A549 (cell line): ENCODE measurements at regions not wholly inside any gene's neighbourhood (a gene's known extent, or its start where the extent isn't known, plus 50 kb on each side); places are given as distances from the start of the nearest gene placed in this dataset.

ENCODE experiments used
- CBX8 ChIP-seq: fragments of 200-600 bp; sonication (generic); IDR thresholded peaks from 2 replicates; pipeline ENCODE4 v1.6.1; 2016
- CHD2 ChIP-seq: fragments of 150-350 bp; IDR thresholded peaks from 2 replicates; pipeline ENCODE4 v1.6.1; 2014; ENCODE audit warnings: low read length; ENCODE audit not compliant: partially characterized antibody
- CTCF ChIP-seq: fragments of >200 bp; sonication (Bioruptor Twin); formaldehyde crosslinking; IDR thresholded peaks from 3 replicates; pipeline ENCODE4 v1.5.1; 2016
- E2F6 ChIP-seq: IDR thresholded peaks from 2 replicates; pipeline ENCODE4 v1.6.1; 2012; ENCODE audit warnings: low read depth, borderline replicate concordance
- ELK1 ChIP-seq: fragments of 150-350 bp; IDR thresholded peaks from 2 replicates; pipeline ENCODE4 v1.6.1; 2014; ENCODE audit warnings: low read depth, mild to moderate bottlenecking, low read length
- EP300 ChIP-seq, 2 experiments: fragments of >200 bp; sonication (Bioruptor Twin); formaldehyde crosslinking; IDR thresholded peaks; 2 replicates in 1 of 2; 3 replicates in 1 of 2; pipeline ENCODE4 v1.6.1; 2016 to 2017
- JUNB ChIP-seq: fragments of >200 bp; sonication (Bioruptor Twin); formaldehyde crosslinking; IDR thresholded peaks from 2 replicates; pipeline ENCODE4 v1.6.1; 2016
- PBX3 ChIP-seq: IDR thresholded peaks from 2 replicates; pipeline ENCODE4 v1.6.1; 2012
- PHF8 ChIP-seq: fragments of 200-600 bp; sonication (generic); IDR thresholded peaks from 2 replicates; pipeline ENCODE4 v1.6.1; 2016; ENCODE audit warnings: low read depth, mild to moderate bottlenecking, antibody characterized with exemption, moderate library complexity, borderline replicate concordance
- POLR2A ChIP-seq: IDR thresholded peaks from 2 replicates; pipeline ENCODE4 v1.6.1; 2012; ENCODE audit warnings: mild to moderate bottlenecking, low read length
- SMC3 ChIP-seq: fragments of >200 bp; sonication (Bioruptor Twin); formaldehyde crosslinking; IDR thresholded peaks from 3 replicates; pipeline ENCODE4 v1.6.1; 2018; ENCODE audit warnings: inconsistent platforms
- USF2 ChIP-seq: fragments of 450-650 bp; IDR thresholded peaks from 2 replicates; pipeline ENCODE4 v1.6.1; 2014; ENCODE audit warnings: antibody characterized with exemption

- TF ChIP-seq ELK1 (no peak), POLR2A (no peak), PHF8 (no peak), EP300 (IDR thresholded peaks at IDR 0.05) (no peak), SMC3 (no peak), E2F6 (no peak), CTCF (no peak), JUNB (no peak), PBX3 (no peak), CHD2 (no peak), CBX8 (no peak), USF2 (no peak)
These were observed 606.8 kb upstream of the BOD1L1 start for GRCh38 chr4:14234307-14234706.
